H1 (cell line): ENCODE measurements at regions not wholly inside any gene's neighbourhood (a gene's known extent, or its start where the extent isn't known, plus 50 kb on each side); places are given as distances from the start of the nearest gene placed in this dataset.

ENCODE experiments used
- CTCF ChIA-PET: fragments of 300-600 bp; sonication (Branson Sonifier 250); formaldehyde crosslinking; loops from one replicate; lab custom pipeline; 2021; ENCODE audit not compliant: partially characterized antibody; lab: Charles Lee
- POLR2A ChIA-PET: fragments of 300-600 bp; sonication (Branson Sonifier 250); formaldehyde crosslinking; loops from one replicate; lab custom pipeline; 2021; ENCODE audit warnings: inconsistent platforms; ENCODE audit not compliant: partially characterized antibody; lab: Charles Lee
- DNase-seq, 2 experiments: peaks; one replicate each; pipeline versions ENCODE4 v3.0.0 to v3.0.0-alpha.2; 2010 to 2022; ENCODE audit warnings: low spot score in 2 of 2, low read depth in 1 of 2, mixed read lengths in 1 of 2
- FAIRE-seq: peaks from 2 replicates; lab custom pipeline; 2011; peaks lifted over from hg19 to GRCh38; lab: Jason Lieb, UNC
- H2AFZ ChIP-seq: 2 replicates; pipeline ENCODE4 v1.8.1; 2012; ENCODE audit warnings: low read length, inconsistent platforms
- H2AK5ac ChIP-seq: 2 replicates; pipeline ENCODE4 v1.6.1; 2013; ENCODE audit warnings: low read depth, low read length
- H2BK120ac ChIP-seq: replicated peaks from 2 replicates; pipeline ENCODE3; 2013; ENCODE audit warnings: low read depth, low read length, inconsistent platforms
- H2BK12ac ChIP-seq: 2 replicates; pipeline ENCODE4 v1.6.1; 2013; ENCODE audit warnings: low read depth, low read length
- H2BK15ac ChIP-seq: 2 replicates; pipeline ENCODE4 v1.6.1; 2013; ENCODE audit warnings: low read length
- H2BK20ac ChIP-seq: 2 replicates; pipeline ENCODE4 v1.6.1; 2013; ENCODE audit warnings: low read length
- H2BK5ac ChIP-seq: 2 replicates; pipeline ENCODE4 v1.6.1; 2013; ENCODE audit warnings: low read depth, low read length
- H3K14ac ChIP-seq: 2 replicates; pipeline ENCODE4 v1.6.1; 2013; ENCODE audit warnings: inconsistent platforms; ENCODE audit not compliant: insufficient read length
- H3K18ac ChIP-seq: 2 replicates; pipeline ENCODE4 v1.6.1; 2013; ENCODE audit warnings: low read length; ENCODE audit errors: extremely low read depth
- H3K23ac ChIP-seq: 2 replicates; pipeline ENCODE4 v1.6.1; 2013; ENCODE audit warnings: inconsistent platforms; ENCODE audit not compliant: insufficient read length
- H3K23me2 ChIP-seq: 2 replicates; pipeline ENCODE4 v1.6.1; 2013; ENCODE audit warnings: low read depth, low read length
- H3K27ac ChIP-seq: 2 replicates; pipeline ENCODE4 v1.6.1; 2011; ENCODE audit warnings: low read depth, low read length, inconsistent platforms
- H3K27me3 ChIP-seq, 4 experiments: replicated peaks in 1 of 4; 1 replicate in 1 of 4; 2 replicates in 3 of 4; pipeline versions ENCODE4 v1.6.1 to v1.8.1; 2011 to 2013; ENCODE audit warnings: low read length in 3 of 4, mild to moderate bottlenecking in 3 of 4, inconsistent platforms in 2 of 4, mixed read lengths in 2 of 4, moderate library complexity in 1 of 4; ENCODE audit not compliant: control insufficient read depth in 3 of 4, insufficient read depth in 3 of 4; ENCODE audit errors: extremely low read depth in 1 of 4
- H3K36me3 ChIP-seq, 4 experiments: 2 replicates each; pipeline versions ENCODE4 v1.6.1 to v1.8.1; 2011 to 2013; ENCODE audit warnings: mild to moderate bottlenecking in 4 of 4, low read length in 3 of 4, moderate library complexity in 2 of 4, control low read depth in 1 of 4, inconsistent platforms in 1 of 4; ENCODE audit not compliant: insufficient read depth in 4 of 4, control insufficient read depth in 2 of 4
- H3K4ac ChIP-seq: replicated peaks from 2 replicates; pipeline ENCODE3; 2013; ENCODE audit warnings: low read length, low read depth, mixed read lengths, inconsistent platforms; ENCODE audit not compliant: insufficient read length
- H3K4me1 ChIP-seq, 4 experiments: replicated peaks in 1 of 4; 1 replicate in 1 of 4; 2 replicates in 3 of 4; pipeline versions ENCODE4 v1.6.1 to v1.8.1; 2011 to 2013; ENCODE audit warnings: low read length in 3 of 4, inconsistent platforms in 2 of 4, mixed read lengths in 1 of 4; ENCODE audit not compliant: insufficient read depth in 4 of 4, control insufficient read depth in 3 of 4
- H3K4me2 ChIP-seq, 2 experiments: 2 replicates each; pipeline versions ENCODE4 v1.6.1 to v1.8.1; 2011 to 2013; ENCODE audit warnings: low read depth in 2 of 2, low read length in 2 of 2, control low read depth in 1 of 2, inconsistent platforms in 1 of 2, mild to moderate bottlenecking in 1 of 2; ENCODE audit not compliant: insufficient read depth in 1 of 2
- H3K4me3 ChIP-seq, 4 experiments: fragments of 200-600, 300-600 bp in 1 of 4; sonication (generic), shearing (Covaris generic), sonication (Bioruptor Twin) in 1 of 4; 2 replicates each; pipeline versions ENCODE4 v1.5.1 to v1.8.1; 2011 to 2016; ENCODE audit warnings: low read length in 4 of 4, low read depth in 3 of 4, control low read depth in 2 of 4, inconsistent platforms in 2 of 4, mild to moderate bottlenecking in 2 of 4, mixed read lengths in 1 of 4, moderate library complexity in 1 of 4; ENCODE audit not compliant: insufficient read depth in 2 of 4; ENCODE audit errors: extremely low read depth in 1 of 4
- H3K56ac ChIP-seq: replicated peaks from 2 replicates; pipeline ENCODE3; 2013; ENCODE audit warnings: low read depth, mild to moderate bottlenecking, mixed read lengths, low read length, inconsistent platforms; ENCODE audit not compliant: insufficient read length
- H3K79me1 ChIP-seq: 2 replicates; pipeline ENCODE4 v1.6.1; 2013; ENCODE audit warnings: low read depth, low read length, control low read depth
- H3K79me2 ChIP-seq, 2 experiments: 2 replicates each; pipeline versions ENCODE4 v1.6.1 to v1.8.1; 2012 to 2013; ENCODE audit warnings: low read length in 2 of 2, mild to moderate bottlenecking in 2 of 2, inconsistent platforms in 1 of 2; ENCODE audit not compliant: insufficient read depth in 2 of 2, control insufficient read depth in 1 of 2
- H3K9ac ChIP-seq, 4 experiments: replicated peaks in 1 of 4; 1 replicate in 1 of 4; 2 replicates in 3 of 4; pipeline versions ENCODE4 v1.6.1 to v1.8.1; 2011 to 2013; ENCODE audit warnings: low read depth in 3 of 4, low read length in 3 of 4, control low read depth in 2 of 4, mild to moderate bottlenecking in 2 of 4, moderate library complexity in 2 of 4, inconsistent platforms in 1 of 4; ENCODE audit errors: extremely low read depth in 1 of 4
- H3K9me3 ChIP-seq, 2 experiments: 2 replicates each; pipeline versions ENCODE4 v1.6.1 to v1.8.1; 2012 to 2013; ENCODE audit warnings: mild to moderate bottlenecking in 2 of 2, moderate library complexity in 2 of 2, control low read depth in 1 of 2, inconsistent platforms in 1 of 2, low read depth in 1 of 2, low read length in 1 of 2, mixed read lengths in 1 of 2; ENCODE audit not compliant: insufficient read depth in 2 of 2
- H4K20me1 ChIP-seq, 2 experiments: replicated peaks in 1 of 2; 2 replicates each; pipeline versions ENCODE3 to v1.8.1; 2011 to 2013; ENCODE audit warnings: inconsistent platforms in 2 of 2, low read length in 2 of 2, mild to moderate bottlenecking in 1 of 2; ENCODE audit not compliant: insufficient read depth in 2 of 2, control insufficient read depth in 1 of 2
- H4K5ac ChIP-seq: 2 replicates; pipeline ENCODE4 v1.6.1; 2013; ENCODE audit warnings: low read length, low read depth, mixed read lengths, inconsistent platforms; ENCODE audit not compliant: insufficient read length
- H4K8ac ChIP-seq: 2 replicates; pipeline ENCODE4 v1.8.0; 2013; ENCODE audit warnings: mild to moderate bottlenecking, moderate library complexity, low read length, inconsistent platforms; ENCODE audit not compliant: insufficient read depth; ENCODE audit errors: extremely low read depth
- H4K91ac ChIP-seq: replicated peaks from 2 replicates; pipeline ENCODE3; 2013; ENCODE audit warnings: low read length, mixed read lengths, inconsistent platforms; ENCODE audit not compliant: insufficient read length
- RNF2 ChIP-seq: fragments of 200-900, 300-1000 bp; sonication (generic); IDR thresholded peaks from 2 replicates; pipeline ENCODE4 v1.7.1; 2016; ENCODE audit warnings: borderline replicate concordance, low read depth, mild to moderate bottlenecking, antibody characterized with exemption, low read length; ENCODE audit not compliant: poor library complexity, severe bottlenecking; ENCODE audit errors: missing control alignments

DNA sequence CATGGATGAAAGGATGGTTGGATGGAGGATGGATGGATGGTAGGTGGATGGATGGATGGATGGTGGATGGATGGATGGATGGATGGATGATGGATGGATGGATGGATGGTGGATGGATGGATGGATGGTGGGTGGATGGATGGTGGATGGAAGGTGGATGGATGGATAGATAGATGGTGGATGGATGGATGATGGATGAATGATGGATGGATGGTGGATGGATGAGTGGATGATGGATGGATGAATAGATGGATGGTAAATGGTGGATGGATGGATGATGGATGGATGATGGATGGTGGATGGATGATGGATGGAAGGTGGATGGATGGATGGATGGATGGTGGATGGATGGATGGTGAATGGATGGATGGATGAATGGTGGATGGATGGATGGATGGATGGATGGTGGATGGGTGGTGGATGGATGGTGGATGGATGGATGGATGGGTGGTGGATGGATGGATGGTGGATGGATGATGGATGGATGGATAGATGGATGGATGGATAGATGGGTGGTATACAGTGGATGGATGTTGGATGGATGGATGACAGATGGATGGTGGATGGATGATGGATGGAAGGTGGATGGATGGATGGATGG is 350.8 kb downstream of the BRD1 start:
- POLR2A ChIA-PET = no interaction called here
- DNase-seq (no peak), FAIRE-seq (no peak)
- Histone ChIP-seq H4K8ac (no peak overlapping the region), H3K79me1 (no peaks in the 10 kb centered on the region), H3K23ac (no peak overlapping the region), H3K18ac (no peak overlapping the region), H3K14ac (no peak overlapping the region), H3K9me3 (no peaks in the 10 kb centered on the region), H4K20me1 (peaks cover 0 to 4% of the 10 kb centered on the region in 2 experiments), H3K27ac (no peak overlapping the region), H4K91ac (no peak overlapping the region), H3K23me2 (peaks cover 13% of the 10 kb centered on the region; the same call in 1 of the 2 replicates), H2AFZ (no peak overlapping the region), H3K79me2 (no peaks in the 10 kb centered on the region), H2BK120ac (no peak overlapping the region), H4K5ac (no peak overlapping the region), H3K4ac (no peak overlapping the region), H2BK5ac (no peak overlapping the region), H3K4me1 (peaks cover 0 to 18% (median 5%) of the 10 kb centered on the region in 4 experiments; a peak in 4 of 7 replicates), H3K9ac (no peak overlapping the region), H3K4me3 (no peak overlapping the region), H2AK5ac (no peak overlapping the region), H3K56ac (peak overlapping the region; percentile 50), H3K36me3 (no peaks in the 10 kb centered on the region), H2BK12ac (no peak overlapping the region), H2BK20ac (no peak overlapping the region), H2BK15ac (no peak overlapping the region), H3K4me2 (no peak overlapping the region), H3K27me3 (no peaks in the 10 kb centered on the region)
- CTCF ChIA-PET = no interaction called here
- TF ChIP-seq RNF2 = no peak
